Lower leg skin (tissue), 3 donors: ENCODE measurements at regions not wholly inside any gene's neighbourhood (a gene's known extent, or its start where the extent isn't known, plus 50 kb on each side); places are given as distances from the start of the nearest gene placed in this dataset.

ENCODE experiments used
- CTCF ChIP-seq, 3 donors: fragments of 450-650 bp; IDR thresholded peaks; one replicate each; pipeline ENCODE4 v1.5.1; 2016; ENCODE audit warnings: antibody characterized with exemption in 3 of 3, mild to moderate bottlenecking in 3 of 3, moderate library complexity in 2 of 3
- POLR2A ChIP-seq, 2 donors: fragments of 450-650 bp; IDR thresholded peaks; one replicate each; pipeline ENCODE4 v1.6.1; 2016 to 2017; ENCODE audit warnings: antibody characterized with exemption in 2 of 2, mild to moderate bottlenecking in 1 of 2, moderate library complexity in 1 of 2

GRCh38 chr6:153767127-153767526, 271.9 kb upstream of the OPRM1 start:
- no peak for TF ChIP-seq CTCF (IDR thresholded peaks at IDR 0.05)
- no peak for TF ChIP-seq POLR2A (IDR thresholded peaks at IDR 0.05)
